GM12891 (cell line): ENCODE measurements at regions not wholly inside any gene's neighbourhood (a gene's known extent, or its start where the extent isn't known, plus 50 kb on each side); places are given as distances from the start of the nearest gene placed in this dataset.

Experiments used
- PAX5 ChIP-seq: IDR thresholded peaks from 2 replicates; pipeline ENCODE4 v1.6.1; 2011; ENCODE audit warnings: low read length, moderate library complexity, mild to moderate bottlenecking; ENCODE audit not compliant: insufficient read depth, severe bottlenecking
- POLR2A ChIP-seq: IDR thresholded peaks from 2 replicates; pipeline ENCODE4 v1.6.1; 2011; ENCODE audit warnings: low read depth, low read length, control low read depth
- POLR2AphosphoS5 ChIP-seq: IDR thresholded peaks from 2 replicates; pipeline ENCODE4 v1.6.1; 2011; ENCODE audit warnings: low read depth, low read length, control low read depth
- POU2F2 ChIP-seq: IDR thresholded peaks from 2 replicates; pipeline ENCODE4 v1.6.1; 2011; ENCODE audit warnings: low read depth, mild to moderate bottlenecking, control low read depth, low read length, moderate library complexity
- SPI1 ChIP-seq: IDR thresholded peaks from 2 replicates; pipeline ENCODE4 v1.6.1; 2011; ENCODE audit warnings: low read depth, low read length, control low read depth
- TAF1 ChIP-seq: IDR thresholded peaks from 2 replicates; pipeline ENCODE4 v1.6.1; 2011; ENCODE audit warnings: low read depth, low read length, control low read depth

- TF ChIP-seq POLR2A (no peak), POLR2AphosphoS5 (no peak), TAF1 (no peak), PAX5 (no peak), POU2F2 (no peak), SPI1 (no peak)
Observed at GRCh38 chr12:34404377-34405285, 382.3 kb downstream of the ALG10 start.
